GM21737 (cell line): ENCODE measurements at regions not wholly inside any gene's neighbourhood (a gene's known extent, or its start where the extent isn't known, plus 50 kb on each side); places are given as distances from the start of the nearest gene placed in this dataset.
"Not testable (repeated sequence)": the region's sequence is repeated elsewhere in the genome, so short reads cannot be mapped to it uniquely, and the experiment has no call there.

Experiments used
- ATAC-seq: cut with Tn5 transposase; IDR thresholded peaks from one replicate; pipeline ENCODE4 v1.9.1; 2021; ENCODE audit warnings: mild to moderate bottlenecking, moderate library complexity; ENCODE audit not compliant: unreplicated experiment

GRCh38 chr5:82448374-82448773 lies 170.2 kb upstream of the RPS23 start:
- ATAC-seq, result no peak

- no peak for ATAC-seq
Observed at GRCh38 chr5:82447913-82448312, 169.8 kb upstream of the RPS23 start.

- ATAC-seq, result no peak
Observed at GRCh38 chr5:82446809-82447208, 168.7 kb upstream of the RPS23 start.

- ATAC-seq, result no peak
Observed at GRCh38 chr5:82445726-82446335, 167.7 kb upstream of the RPS23 start.

GRCh38 chr5:82439750-82440445 lies 161.7 kb upstream of the RPS23 start:
- ATAC-seq, result no peak

- ATAC-seq, result not testable (repeated sequence)
Observed at GRCh38 chr5:82437565-82437964, 159.4 kb upstream of the RPS23 start.

GRCh38 chr5:82436291-82436690 lies 158.1 kb upstream of the RPS23 start:
- no peak for ATAC-seq

GRCh38 chr5:82434696-82435660 lies 156.8 kb upstream of the RPS23 start:
- not testable (repeated sequence) for ATAC-seq

GRCh38 chr5:82426464-82427154 lies 148.5 kb upstream of the RPS23 start:
- no peak for ATAC-seq

GRCh38 chr5:82425591-82425990 lies 147.4 kb upstream of the RPS23 start:
- no peak for ATAC-seq

- no peak for ATAC-seq
Observed at GRCh38 chr5:82424211-82424610, 146.1 kb upstream of the RPS23 start.

- ATAC-seq, result no peak
Observed at GRCh38 chr5:82422751-82423181, 144.6 kb upstream of the RPS23 start.

GRCh38 chr5:82422001-82422740 lies 144.0 kb upstream of the RPS23 start:
- no peak for ATAC-seq

- ATAC-seq, result no peak
Observed at GRCh38 chr5:82421119-82421518, 143.0 kb upstream of the RPS23 start.

GRCh38 chr5:82420524-82420923 lies 142.4 kb upstream of the RPS23 start:
- not testable (repeated sequence) for ATAC-seq

GRCh38 chr5:82419559-82420332 lies 141.6 kb upstream of the RPS23 start:
- ATAC-seq, result no peak

- no peak for ATAC-seq
Observed at GRCh38 chr5:82418608-82418950, 140.4 kb upstream of the RPS23 start.

GRCh38 chr5:82417776-82418607 lies 139.8 kb upstream of the RPS23 start:
- ATAC-seq, result no peak

GRCh38 chr5:82416512-82416911 lies 138.4 kb upstream of the RPS23 start:
- no peak for ATAC-seq
